ENCODE measurements at regions not wholly inside any gene's neighbourhood (a gene's known extent, or its start where the extent isn't known, plus 50 kb on each side); places are given as distances from the start of the nearest gene placed in this dataset.
"Not testable (repeated sequence)": the region's sequence is repeated elsewhere in the genome, so short reads cannot be mapped to it uniquely, and the experiment has no call there.

DNA sequence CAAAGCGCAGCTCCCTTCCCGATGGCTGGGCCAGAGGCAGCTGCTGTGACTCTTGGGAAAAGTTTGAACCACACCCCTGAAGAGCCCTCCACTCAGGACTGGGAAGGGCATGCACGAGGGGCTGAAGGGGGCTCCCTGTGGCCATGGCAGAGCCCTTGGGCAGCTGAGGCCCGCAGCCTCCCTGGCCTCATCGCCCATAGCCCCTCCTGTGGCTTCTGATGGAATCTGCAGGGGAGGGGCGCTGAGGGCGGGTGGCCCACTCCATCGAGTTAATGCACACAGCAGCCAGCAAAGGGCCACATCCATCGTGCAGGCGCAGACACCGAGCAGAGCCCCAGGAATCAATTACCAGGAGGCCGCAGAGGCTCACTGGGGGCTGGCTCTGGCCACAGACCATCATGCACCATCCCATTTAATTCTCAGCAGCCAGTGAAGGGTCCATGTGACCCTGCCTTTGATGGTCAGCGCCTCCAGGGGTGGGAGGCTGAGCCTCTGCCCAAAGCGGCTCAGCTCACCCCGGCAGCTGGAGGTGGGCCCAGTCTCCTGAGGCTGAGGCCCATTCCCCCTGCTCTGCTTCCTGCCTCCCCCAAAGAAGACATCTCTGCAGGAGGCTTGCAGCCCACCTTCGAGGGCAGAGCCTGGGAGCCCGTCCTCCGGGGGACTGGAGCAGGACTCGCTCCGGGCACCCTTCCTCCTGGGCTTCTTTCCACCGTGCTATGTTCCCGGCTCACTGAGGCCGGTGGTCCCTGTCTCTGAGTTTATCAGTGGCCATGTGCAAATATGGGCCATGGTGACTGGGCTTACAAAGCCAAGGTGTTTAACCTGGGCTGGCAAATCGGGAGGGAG, 1410.2 kb downstream of the BRD1 start:
- Histone ChIP-seq H3K27ac (no peak overlapping the region), H3K27me3 (replicated peaks in 1 of 7) (peaks cover 0 to 50% (median 5%) of the 10 kb centered on the region in 7 donors), H3K9me3 (no peaks in the 10 kb centered on the region), H3K4me3 (no peak overlapping the region), H3K36me3 (no peaks in the 10 kb centered on the region), H3K4me1 (no peaks in the 10 kb centered on the region)
- TF ChIP-seq, protein P1, sequence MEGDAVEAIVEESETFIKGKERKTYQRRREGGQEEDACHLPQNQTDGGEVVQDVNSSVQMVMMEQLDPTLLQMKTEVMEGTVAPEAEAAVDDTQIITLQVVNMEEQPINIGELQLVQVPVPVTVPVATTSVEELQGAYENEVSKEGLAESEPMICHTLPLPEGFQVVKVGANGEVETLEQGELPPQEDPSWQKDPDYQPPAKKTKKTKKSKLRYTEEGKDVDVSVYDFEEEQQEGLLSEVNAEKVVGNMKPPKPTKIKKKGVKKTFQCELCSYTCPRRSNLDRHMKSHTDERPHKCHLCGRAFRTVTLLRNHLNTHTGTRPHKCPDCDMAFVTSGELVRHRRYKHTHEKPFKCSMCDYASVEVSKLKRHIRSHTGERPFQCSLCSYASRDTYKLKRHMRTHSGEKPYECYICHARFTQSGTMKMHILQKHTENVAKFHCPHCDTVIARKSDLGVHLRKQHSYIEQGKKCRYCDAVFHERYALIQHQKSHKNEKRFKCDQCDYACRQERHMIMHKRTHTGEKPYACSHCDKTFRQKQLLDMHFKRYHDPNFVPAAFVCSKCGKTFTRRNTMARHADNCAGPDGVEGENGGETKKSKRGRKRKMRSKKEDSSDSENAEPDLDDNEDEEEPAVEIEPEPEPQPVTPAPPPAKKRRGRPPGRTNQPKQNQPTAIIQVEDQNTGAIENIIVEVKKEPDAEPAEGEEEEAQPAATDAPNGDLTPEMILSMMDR (IDR thresholded peaks at IDR 0.05 in 8 of 11, conservative IDR thresholded peaks at IDR 0.05 in 3 of 11): no peak
- TF ChIP-seq POLR2AphosphoS5 (IDR thresholded peaks at IDR 0.05) (no peak), POLR2A (IDR thresholded peaks at IDR 0.05) (no peak)
- 81 to 86% (median 83%) methylated on average over 14 to 24 of the region's 24 CpGs for WGBS, 5 donors
- intact Hi-C loops (cut with DNase I; ENCODE audit: low total_unique reads): no loop called here
- DNase-seq: peak; percentile 38

- no peaks in the 10 kb centered on the region for H3K9me3 ChIP-seq
- intact Hi-C loops (cut with DNase I; ENCODE audit: low total_unique reads): no loop called here
- H3K27ac ChIP-seq: no peak overlapping the region
- WGBS, 5 donors: 48 to 54% (median 49%) methylated on average over 15 to 16 of the region's 16 CpGs
- H3K36me3 ChIP-seq: no peaks in the 10 kb centered on the region
- H3K4me1 ChIP-seq: no peaks in the 10 kb centered on the region
- H3K27me3 ChIP-seq (replicated peaks in 1 of 7): peaks cover 0 to 55% (median 5%) of the 10 kb centered on the region in 7 donors
- DNase-seq: peak; percentile 25
- H3K4me3 ChIP-seq: no peak overlapping the region
- TF ChIP-seq, protein P1 (IDR thresholded peaks at IDR 0.05 in 8 of 11, conservative IDR thresholded peaks at IDR 0.05 in 3 of 11): no peak
- TF ChIP-seq POLR2AphosphoS5 (IDR thresholded peaks at IDR 0.05): no peak
These were observed 1411.1 kb downstream of the BRD1 start for GRCh38 chr22:48416396-48417224.

GRCh38 chr22:48415520-48415919, 1412.2 kb downstream of the BRD1 start:
- intact Hi-C loops (cut with DNase I; ENCODE audit: low total_unique reads): no loop called here
- no peak for TF ChIP-seq POLR2A (IDR thresholded peaks at IDR 0.05)
- TF ChIP-seq, protein P1 (IDR thresholded peaks at IDR 0.05 in 8 of 11, conservative IDR thresholded peaks at IDR 0.05 in 3 of 11): no peak
- TF ChIP-seq POLR2AphosphoS5 (IDR thresholded peaks at IDR 0.05): no peak
- no peaks in the 10 kb centered on the region for H3K4me1 ChIP-seq
- no peaks in the 10 kb centered on the region for H3K9me3 ChIP-seq
- WGBS, 5 donors: 72 to 78% (median 78%) methylated on average over 14 of the region's 14 CpGs
- DNase-seq: no peak
- H3K27me3 ChIP-seq (replicated peaks in 1 of 7): peaks cover 0 to 60% (median 5%) of the 10 kb centered on the region in 7 donors
- H3K4me3 ChIP-seq: no peak overlapping the region
- no peaks in the 10 kb centered on the region for H3K36me3 ChIP-seq
- no peak overlapping the region for H3K27ac ChIP-seq

DNA sequence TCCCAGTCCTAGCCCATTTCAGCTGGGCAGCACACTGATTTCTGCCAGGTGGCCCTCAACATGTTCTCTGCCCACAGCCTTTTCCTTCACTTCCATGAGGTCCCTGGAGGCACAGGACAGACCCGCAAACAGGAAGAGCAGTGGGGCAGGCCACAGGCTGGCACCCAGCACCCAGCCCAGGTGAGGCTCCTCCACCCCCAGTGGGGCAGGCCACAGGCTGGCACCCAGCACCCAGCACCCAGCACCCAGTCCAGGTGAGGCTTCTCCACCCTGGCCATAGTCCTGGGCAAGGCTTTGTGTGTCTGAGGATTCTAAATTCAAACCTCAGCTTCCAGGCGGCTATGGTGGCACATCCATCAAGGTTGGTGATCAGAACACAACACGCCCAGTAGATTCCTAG, 1413.0 kb downstream of the BRD1 start:
- Histone ChIP-seq H3K9me3 (no peaks in the 10 kb centered on the region), H3K4me3 (no peak overlapping the region), H3K36me3 (no peaks in the 10 kb centered on the region), H3K27ac (no peak overlapping the region), H3K27me3 (replicated peaks in 1 of 7) (peaks cover 0 to 61% (median 5%) of the 10 kb centered on the region in 7 donors), H3K4me1 (no peaks in the 10 kb centered on the region)
- TF ChIP-seq POLR2AphosphoS5 (IDR thresholded peaks at IDR 0.05): no peak
- TF ChIP-seq POLR2A (IDR thresholded peaks at IDR 0.05): no peak
- TF ChIP-seq, protein P1 (IDR thresholded peaks at IDR 0.05 in 8 of 11, conservative IDR thresholded peaks at IDR 0.05 in 3 of 11): no peak
- no peak for DNase-seq
- intact Hi-C loops (cut with DNase I; ENCODE audit: low total_unique reads): no loop called here
- 83 to 96% (median 92%) methylated on average over 2 to 3 of the region's 3 CpGs for WGBS, 5 donors

- H3K9me3 ChIP-seq; H3K36me3 ChIP-seq; DNase-seq; intact Hi-C loops (cut with DNase I; ENCODE audit: low total_unique reads); H3K4me1 ChIP-seq; H3K27ac ChIP-seq; H3K4me3 ChIP-seq: not testable (repeated sequence)
- 85 to 92% (median 89%) methylated on average over 17 of the region's 17 CpGs for WGBS, 5 donors
- peaks cover 0 to 54% (median 5%) of the 10 kb centered on the region in 7 donors for H3K27me3 ChIP-seq (replicated peaks in 1 of 7)
These were observed 1414.7 kb downstream of the BRD1 start for GRCh38 chr22:48412931-48413330.

Data from spleen (tissue), 11 donors.